Endothelial cell of umbilical vein (primary cell): ENCODE measurements at regions not wholly inside any gene's neighbourhood (a gene's known extent, or its start where the extent isn't known, plus 50 kb on each side); places are given as distances from the start of the nearest gene placed in this dataset.

ENCODE experiments used
- EZH2 ChIP-seq: IDR thresholded peaks from 2 replicates; pipeline ENCODE4 v1.6.1; 2012; ENCODE audit warnings: borderline replicate concordance, low read depth, mild to moderate bottlenecking, moderate library complexity, low read length, inconsistent platforms; ENCODE audit not compliant: severe bottlenecking
- FOS ChIP-seq: IDR thresholded peaks from 2 replicates; pipeline ENCODE4 v1.6.1; 2011; ENCODE audit warnings: mild to moderate bottlenecking, low read length, moderate library complexity, borderline replicate concordance; ENCODE audit not compliant: insufficient read depth
- JUN ChIP-seq: IDR thresholded peaks from 2 replicates; pipeline ENCODE4 v1.6.1; 2011; ENCODE audit warnings: borderline replicate concordance, low read depth; ENCODE audit not compliant: insufficient read length, insufficient read depth
- MYC ChIP-seq: IDR thresholded peaks from one replicate; pipeline ENCODE4 v1.6.1; 2011; ENCODE audit warnings: mild to moderate bottlenecking, low read depth, low read length
- POLR2A ChIP-seq: IDR thresholded peaks from 2 replicates; pipeline ENCODE4 v1.6.1; 2012; ENCODE audit warnings: low read depth, mild to moderate bottlenecking, control low read depth, low read length
- POLR2AphosphoS5 ChIP-seq: IDR thresholded peaks from 2 replicates; pipeline ENCODE4 v1.6.1; 2012; ENCODE audit warnings: low read depth, mild to moderate bottlenecking, control low read depth, low read length, moderate library complexity; ENCODE audit not compliant: insufficient read depth
- TF ChIP-seq, protein P1 (sequence below), 2 donors: IDR thresholded peaks; 1 replicate in 1 of 2; 2 replicates in 1 of 2; pipeline ENCODE4 v1.5.1; 2011; ENCODE audit warnings: low read length in 2 of 2, mild to moderate bottlenecking in 2 of 2, moderate library complexity in 2 of 2, control low read depth in 1 of 2, inconsistent platforms in 1 of 2, low read depth in 1 of 2; ENCODE audit not compliant: insufficient read depth in 1 of 2; ENCODE audit errors: extremely low read depth in 1 of 2
- TF ChIP-seq, protein P2 (sequence below): IDR thresholded peaks from 2 replicates; pipeline ENCODE4 v1.6.1; 2011; ENCODE audit not compliant: insufficient read depth, insufficient read length

DNA sequence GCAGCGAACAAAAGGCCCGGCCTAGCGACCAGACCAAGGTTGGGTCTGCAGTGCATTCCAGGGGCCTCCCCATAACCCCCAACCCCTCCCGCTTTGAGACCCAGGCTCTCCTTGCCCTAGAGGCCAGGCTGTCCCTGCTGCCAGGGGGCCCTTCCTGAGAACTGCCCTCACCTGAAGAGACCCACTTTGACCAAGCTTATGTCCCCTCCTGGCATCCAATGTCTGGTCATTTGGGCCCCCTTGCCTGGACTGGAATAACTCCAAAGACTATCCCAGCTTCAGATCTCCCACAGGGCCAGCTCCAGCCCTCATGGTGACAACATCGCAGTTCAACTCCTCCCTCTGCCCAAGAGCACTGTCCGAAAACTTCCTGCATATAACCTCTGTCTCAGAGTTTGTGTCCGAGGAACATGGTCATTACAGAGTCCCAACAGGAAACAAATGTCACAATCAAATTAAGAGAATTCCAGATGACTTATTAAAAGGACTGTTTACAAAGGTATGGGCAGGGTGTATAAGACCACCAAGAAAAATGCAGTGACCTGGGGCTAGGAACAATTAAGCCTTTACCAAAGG lies 125.0 kb downstream of the BANF2 start:
- TF ChIP-seq, protein P1, sequence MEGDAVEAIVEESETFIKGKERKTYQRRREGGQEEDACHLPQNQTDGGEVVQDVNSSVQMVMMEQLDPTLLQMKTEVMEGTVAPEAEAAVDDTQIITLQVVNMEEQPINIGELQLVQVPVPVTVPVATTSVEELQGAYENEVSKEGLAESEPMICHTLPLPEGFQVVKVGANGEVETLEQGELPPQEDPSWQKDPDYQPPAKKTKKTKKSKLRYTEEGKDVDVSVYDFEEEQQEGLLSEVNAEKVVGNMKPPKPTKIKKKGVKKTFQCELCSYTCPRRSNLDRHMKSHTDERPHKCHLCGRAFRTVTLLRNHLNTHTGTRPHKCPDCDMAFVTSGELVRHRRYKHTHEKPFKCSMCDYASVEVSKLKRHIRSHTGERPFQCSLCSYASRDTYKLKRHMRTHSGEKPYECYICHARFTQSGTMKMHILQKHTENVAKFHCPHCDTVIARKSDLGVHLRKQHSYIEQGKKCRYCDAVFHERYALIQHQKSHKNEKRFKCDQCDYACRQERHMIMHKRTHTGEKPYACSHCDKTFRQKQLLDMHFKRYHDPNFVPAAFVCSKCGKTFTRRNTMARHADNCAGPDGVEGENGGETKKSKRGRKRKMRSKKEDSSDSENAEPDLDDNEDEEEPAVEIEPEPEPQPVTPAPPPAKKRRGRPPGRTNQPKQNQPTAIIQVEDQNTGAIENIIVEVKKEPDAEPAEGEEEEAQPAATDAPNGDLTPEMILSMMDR (IDR thresholded peaks at IDR 0.05; ENCODE audit: extremely low read depth in 1 of 2, insufficient read depth in 1 of 2, low read depth in 1 of 2, low read length in 2 of 2), result no peak
- TF ChIP-seq POLR2A, result no peak
- TF ChIP-seq EZH2, result no peak
- TF ChIP-seq POLR2AphosphoS5, result no peak
- no peak for TF ChIP-seq FOS
- TF ChIP-seq, protein P2, sequence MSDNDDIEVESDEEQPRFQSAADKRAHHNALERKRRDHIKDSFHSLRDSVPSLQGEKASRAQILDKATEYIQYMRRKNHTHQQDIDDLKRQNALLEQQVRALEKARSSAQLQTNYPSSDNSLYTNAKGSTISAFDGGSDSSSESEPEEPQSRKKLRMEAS, result no peak
- TF ChIP-seq MYC, result no peak
- no peak for TF ChIP-seq JUN
